NCI-H1105 treated with DMSO at 0.1 percent for 48 hours (cell line): ENCODE measurements at regions not wholly inside any gene's neighbourhood (a gene's known extent, or its start where the extent isn't known, plus 50 kb on each side); places are given as distances from the start of the nearest gene placed in this dataset.
A peak's percentile ranks its signal among the peaks of the same experiment; 100 is the strongest.

Source experiments
- DNase-seq: peaks from one replicate; lab custom pipeline; 2025; lab: John Stamatoyannopoulos, UW

GRCh38 chr13:52975969-52976368 is 52.6 kb upstream of the OLFM4 start:
- DNase-seq = no peak

DNA sequence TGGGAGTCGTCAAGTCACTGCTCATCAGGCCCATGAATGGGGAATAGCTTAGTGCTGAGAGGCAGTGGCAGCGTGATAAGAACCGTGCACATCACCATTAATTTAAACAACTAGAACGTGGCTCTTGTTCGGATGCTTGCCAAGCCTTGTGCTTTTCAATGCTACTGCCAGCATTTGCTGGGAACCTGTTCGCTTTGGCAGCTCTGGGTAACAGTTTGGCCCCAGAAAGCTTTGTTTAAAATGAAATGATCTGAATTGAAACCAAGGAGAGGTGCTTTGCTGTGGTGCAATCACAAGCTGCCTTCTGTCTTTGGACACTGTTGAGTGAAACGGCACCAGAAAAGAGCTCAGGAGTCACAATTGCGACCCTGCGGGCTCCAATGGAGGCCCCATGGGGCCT is 53.5 kb upstream of the OLFM4 start:
- DNase-seq = no peak

DNA sequence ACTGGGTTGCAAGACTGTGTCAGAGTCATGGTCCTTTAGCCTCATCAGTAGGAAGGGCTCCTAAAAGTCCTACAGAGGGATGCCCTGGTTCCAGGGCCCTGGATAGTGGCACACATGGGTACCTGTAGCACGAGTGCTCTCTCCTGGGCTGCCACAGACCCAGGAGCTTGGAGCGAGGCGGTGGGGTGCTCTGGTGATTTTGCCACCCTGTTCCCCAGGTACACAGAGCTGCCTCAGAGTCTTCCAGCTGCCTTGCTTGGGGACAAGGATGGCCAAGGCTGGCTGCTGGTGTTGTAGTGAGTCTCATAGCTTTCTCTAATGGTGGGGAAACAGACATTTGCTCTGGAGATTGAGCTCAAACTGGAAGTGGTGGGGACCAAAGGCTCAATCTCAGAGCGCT is 53.9 kb upstream of the OLFM4 start:
- DNase-seq = no peak

GRCh38 chr13:52969373-52969772 is 59.2 kb upstream of the OLFM4 start:
- DNase-seq = no peak

- DNase-seq = peak; percentile 78
Measured at GRCh38 chr13:52968074-52968700, 60.4 kb upstream of the OLFM4 start.

DNA sequence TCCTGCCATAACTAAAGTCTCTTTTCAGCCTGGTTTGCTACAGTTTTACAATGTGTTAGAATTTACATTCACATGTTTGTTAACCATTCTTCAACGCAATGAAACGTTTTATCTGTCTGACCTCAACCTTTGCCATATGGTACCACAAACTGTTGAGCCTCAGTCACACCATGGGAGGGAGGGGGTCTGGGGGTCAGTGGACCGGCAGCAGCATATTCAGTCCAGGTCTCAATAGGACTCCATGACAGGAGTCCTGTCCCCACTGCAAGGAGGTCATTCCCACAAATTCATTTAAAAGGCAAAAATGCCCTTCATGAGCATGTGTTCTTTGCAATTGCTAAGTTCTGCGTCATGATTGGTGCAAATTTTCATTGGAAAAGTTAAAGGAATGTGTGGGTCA is 66.6 kb upstream of the OLFM4 start:
- DNase-seq = no peak

- no peak for DNase-seq
Measured at GRCh38 chr13:52961256-52961910, 67.2 kb upstream of the OLFM4 start.

GRCh38 chr13:52955472-52955874 is 73.1 kb upstream of the OLFM4 start:
- no peak for DNase-seq

DNA sequence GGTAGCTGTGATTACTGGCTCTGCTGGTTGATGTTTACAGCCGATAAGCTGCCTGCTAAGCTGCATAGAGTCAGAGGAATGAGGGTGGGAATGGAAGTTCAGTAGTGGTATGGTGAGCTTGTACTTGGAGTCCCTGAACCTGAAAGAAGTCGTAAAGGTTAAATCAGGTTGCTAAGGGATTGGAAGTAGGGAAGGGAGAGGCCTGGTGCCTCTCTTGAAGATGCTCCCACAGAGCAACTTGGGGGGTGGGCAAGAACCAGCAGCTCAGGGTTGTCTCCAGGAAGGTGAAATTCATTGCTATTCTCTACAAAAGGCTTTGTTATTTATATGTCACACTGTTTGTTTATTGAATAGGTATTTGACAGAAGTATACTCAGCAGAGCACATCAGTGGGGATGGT is 73.8 kb upstream of the OLFM4 start:
- no peak for DNase-seq

DNA sequence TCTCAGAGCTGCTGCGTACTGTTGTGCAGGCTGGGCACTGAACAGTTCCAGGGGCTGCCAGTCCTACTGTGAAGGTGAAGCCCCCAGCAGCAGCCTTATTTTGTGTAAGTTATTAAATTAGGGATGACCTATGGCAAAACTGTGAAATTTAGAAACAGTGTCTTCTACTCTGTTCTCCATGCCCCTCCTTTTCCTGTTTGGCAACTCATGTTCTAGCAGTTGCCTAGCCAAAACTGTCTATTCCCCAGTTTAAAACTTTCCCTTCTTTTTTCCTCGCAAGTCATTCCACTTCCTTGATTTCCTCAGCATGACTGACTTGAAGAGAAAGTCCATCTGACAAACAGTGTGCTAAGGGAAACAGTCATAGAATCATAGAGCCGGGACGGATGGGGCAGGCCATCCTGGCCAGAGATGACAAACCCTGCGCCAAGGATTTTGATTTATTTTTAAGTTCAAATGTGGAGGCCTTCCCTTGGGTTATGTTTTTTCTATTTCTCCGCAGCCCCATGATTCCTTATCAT is 78.1 kb upstream of the OLFM4 start:
- DNase-seq = no peak

- DNase-seq = no peak
Measured at GRCh38 chr13:52949742-52950141, 78.9 kb upstream of the OLFM4 start.

- DNase-seq = no peak
Measured at GRCh38 chr13:52949044-52949443, 79.6 kb upstream of the OLFM4 start.

DNA sequence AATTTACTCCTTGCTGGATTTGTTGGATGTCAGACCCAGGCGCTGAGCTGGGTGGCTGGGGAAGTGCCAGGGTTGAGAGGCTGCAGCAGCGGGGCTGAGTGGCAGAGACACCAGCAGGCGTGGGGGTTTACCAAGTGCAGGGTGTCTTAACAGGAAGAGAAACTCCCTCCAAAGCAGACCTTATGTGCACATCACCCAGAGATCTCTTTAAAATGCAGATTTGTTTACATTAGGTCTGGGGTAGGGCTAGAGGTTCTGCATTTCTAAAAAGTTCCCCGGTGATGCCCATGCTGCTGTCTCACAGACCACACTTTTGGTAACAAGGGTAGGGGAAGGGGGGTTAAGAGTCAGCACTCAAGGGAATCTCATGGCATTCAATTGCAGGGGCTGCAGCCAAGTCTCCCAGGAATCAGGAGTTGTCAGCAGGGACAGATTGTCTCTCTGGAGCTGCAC is 80.7 kb upstream of the OLFM4 start:
- DNase-seq = no peak

DNA sequence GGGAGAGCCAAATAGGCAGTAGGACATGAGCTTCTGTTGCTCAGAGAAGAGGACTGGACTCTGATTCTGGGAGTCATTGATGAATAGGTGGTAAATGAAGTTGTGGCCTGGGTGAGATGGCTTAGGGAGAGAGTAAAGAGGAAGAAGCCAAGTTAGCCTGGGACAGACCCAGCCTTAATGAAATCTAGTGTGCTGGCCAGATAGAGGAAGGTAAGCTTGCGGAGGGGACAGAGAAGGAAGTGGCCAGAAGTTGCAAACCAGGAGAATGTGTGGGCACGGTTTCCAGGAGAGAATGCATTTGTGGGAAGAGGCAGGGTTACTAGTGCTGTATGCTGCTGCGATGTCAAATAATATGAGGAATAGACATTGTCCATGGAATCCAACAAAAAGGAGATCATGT is 83.3 kb upstream of the OLFM4 start:
- DNase-seq = no peak

DNA sequence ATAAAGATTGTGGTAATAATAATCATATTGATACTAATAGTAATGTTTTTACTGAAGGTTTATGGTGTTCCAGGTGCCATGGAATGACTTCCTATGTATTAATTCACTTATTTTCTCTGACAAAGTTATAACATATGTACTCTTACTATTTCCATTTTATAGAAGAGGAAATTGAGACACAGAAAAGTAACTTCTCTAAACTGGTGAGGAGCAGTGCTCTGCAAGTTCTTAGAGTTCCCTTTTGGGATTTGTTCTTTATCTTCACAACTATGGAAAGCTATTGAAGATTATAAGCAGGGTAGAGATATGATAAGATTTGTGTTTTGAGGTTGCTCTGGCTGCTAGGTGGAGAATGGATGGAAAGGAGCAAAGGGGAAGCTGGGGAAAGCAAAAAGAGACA is 83.9 kb upstream of the OLFM4 start:
- no peak for DNase-seq

GRCh38 chr13:52938065-52938464 is 89.6 kb upstream of the PCDH8 start:
- DNase-seq = no peak

DNA sequence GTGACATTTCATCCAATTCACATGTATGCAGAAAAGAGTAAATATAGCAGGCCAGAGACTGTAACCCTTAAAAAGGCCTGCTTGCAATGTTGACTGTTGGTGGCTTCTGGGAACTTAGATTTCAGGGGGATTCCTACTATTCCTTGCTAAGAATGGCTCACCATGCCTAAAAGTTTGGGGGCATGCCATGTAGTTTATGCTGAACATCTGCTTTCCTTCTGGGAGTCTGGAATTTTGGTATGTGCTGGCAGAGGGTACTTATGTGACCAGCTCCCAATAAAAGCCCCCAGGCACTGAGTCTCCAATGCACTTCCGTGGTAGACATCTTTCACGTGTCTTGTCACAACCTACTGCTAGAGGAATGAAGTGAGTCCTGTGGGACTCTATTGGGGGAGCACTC is 88.4 kb upstream of the PCDH8 start:
- DNase-seq = no peak

DNA sequence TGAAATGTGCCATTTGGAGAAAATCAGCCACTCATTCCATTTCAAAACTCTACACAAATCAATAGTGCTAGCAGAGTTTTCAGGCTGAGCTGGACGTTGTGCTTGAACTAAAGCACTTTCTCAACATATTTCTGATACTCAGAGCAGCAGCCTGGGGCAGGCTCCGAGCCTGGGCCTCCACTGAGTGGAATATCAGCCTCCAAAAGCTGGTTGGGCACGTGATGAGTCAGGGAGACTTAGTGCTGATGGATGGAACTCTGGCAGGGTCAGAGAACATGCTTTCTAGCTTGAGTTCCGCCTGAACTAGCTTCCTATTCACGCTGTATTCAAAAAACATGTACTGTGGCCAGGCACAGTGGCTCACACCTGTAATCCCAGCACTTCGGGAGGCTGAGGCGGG is 85.8 kb upstream of the PCDH8 start:
- DNase-seq = no peak

- DNase-seq = no peak
Measured at GRCh38 chr13:52933547-52934210, 85.2 kb upstream of the PCDH8 start.

DNA sequence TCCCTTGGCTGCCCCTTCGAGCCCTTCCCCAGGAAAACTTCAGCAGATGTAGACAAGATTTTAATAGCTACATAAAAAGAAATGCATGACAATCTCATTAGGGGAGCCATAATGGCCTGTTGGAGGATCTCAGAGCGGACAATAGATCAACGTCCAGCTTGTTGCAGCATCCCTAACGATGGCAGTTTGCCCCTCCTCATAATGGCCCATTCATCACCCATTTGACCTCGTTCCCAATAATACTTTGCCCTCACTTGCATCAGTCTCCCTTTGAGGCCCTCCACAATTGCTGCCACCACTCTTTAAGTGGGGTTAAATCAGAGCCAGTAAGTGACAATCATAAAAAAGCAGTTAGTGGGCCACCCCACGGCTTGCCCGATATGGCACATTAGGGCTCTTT is 84.7 kb upstream of the PCDH8 start:
- DNase-seq = no peak

- DNase-seq = no peak
Measured at GRCh38 chr13:52932649-52933048, 84.2 kb upstream of the PCDH8 start.

DNA sequence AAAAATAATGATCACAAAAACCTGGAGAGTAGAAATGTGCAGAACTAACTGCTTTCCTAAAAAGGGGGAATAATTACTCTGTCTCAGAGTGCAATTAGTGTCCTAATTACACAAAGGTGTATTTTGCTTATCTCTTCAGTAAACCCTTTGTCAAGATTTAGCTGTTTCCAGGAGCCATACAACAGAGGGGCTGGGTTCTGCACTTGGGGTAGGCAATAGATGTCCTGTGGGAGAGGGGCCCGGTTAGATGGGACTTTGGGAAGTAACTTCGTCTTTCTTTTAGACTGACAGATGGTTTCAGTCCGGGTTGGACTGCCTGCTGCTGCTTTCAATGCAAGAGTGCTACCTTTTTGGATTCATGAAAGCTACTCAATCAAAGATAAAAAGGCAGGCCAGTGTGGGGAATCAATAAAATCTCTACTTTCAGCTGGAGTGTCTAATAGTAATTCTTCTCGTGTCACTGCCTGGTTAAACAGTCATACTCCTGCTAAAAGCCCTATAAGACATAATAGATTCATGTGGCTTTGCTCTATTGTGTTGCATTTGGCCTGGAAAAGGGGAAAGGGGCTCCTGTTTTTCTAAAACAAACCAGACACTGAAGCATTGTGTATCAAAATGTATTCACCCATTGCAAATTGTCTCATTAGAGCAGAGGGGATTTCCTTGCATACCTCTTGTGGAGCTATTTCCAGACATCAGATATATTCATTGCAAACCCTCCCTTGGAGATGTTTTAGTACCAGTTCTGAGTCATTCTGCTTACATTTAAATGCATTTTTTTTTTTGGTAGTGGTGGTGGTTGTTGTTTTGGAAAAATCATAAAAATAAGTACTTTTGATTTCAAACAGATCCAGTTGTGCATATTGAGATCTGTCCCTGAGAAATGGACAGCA is 83.3 kb upstream of the PCDH8 start:
- peak; percentile 45 for DNase-seq
